Uterus (tissue), 2 donors: ENCODE measurements at regions not wholly inside any gene's neighbourhood (a gene's known extent, or its start where the extent isn't known, plus 50 kb on each side); places are given as distances from the start of the nearest gene placed in this dataset.

ENCODE experiments used
- POLR2A ChIP-seq, 2 donors: fragments of 450-650 bp; IDR thresholded peaks; one replicate each; pipeline ENCODE4 v1.6.1; 2016; ENCODE audit warnings: antibody characterized with exemption in 2 of 2, mild to moderate bottlenecking in 1 of 2, moderate library complexity in 1 of 2
- TF ChIP-seq, protein P1 (sequence below), 4 experiments: fragments of 200-600 bp in 2 of 4; fragments of 450-650 bp in 2 of 4; sonication (generic) in 2 of 4; IDR thresholded peaks; one replicate each; pipeline ENCODE4 v1.5.1; 2016 to 2019; ENCODE audit warnings: antibody characterized with exemption in 4 of 4, mild to moderate bottlenecking in 2 of 4, moderate library complexity in 1 of 4

- TF ChIP-seq, protein P1, sequence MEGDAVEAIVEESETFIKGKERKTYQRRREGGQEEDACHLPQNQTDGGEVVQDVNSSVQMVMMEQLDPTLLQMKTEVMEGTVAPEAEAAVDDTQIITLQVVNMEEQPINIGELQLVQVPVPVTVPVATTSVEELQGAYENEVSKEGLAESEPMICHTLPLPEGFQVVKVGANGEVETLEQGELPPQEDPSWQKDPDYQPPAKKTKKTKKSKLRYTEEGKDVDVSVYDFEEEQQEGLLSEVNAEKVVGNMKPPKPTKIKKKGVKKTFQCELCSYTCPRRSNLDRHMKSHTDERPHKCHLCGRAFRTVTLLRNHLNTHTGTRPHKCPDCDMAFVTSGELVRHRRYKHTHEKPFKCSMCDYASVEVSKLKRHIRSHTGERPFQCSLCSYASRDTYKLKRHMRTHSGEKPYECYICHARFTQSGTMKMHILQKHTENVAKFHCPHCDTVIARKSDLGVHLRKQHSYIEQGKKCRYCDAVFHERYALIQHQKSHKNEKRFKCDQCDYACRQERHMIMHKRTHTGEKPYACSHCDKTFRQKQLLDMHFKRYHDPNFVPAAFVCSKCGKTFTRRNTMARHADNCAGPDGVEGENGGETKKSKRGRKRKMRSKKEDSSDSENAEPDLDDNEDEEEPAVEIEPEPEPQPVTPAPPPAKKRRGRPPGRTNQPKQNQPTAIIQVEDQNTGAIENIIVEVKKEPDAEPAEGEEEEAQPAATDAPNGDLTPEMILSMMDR (IDR thresholded peaks at IDR 0.05), result no peak
- TF ChIP-seq POLR2A (IDR thresholded peaks at IDR 0.05), result no peak
Measured at GRCh38 chr6:87926072-87926471, 121.6 kb upstream of the SPACA1 start.
